ENCODE measurements at regions not wholly inside any gene's neighbourhood (a gene's known extent, or its start where the extent isn't known, plus 50 kb on each side); places are given as distances from the start of the nearest gene placed in this dataset.

DNA sequence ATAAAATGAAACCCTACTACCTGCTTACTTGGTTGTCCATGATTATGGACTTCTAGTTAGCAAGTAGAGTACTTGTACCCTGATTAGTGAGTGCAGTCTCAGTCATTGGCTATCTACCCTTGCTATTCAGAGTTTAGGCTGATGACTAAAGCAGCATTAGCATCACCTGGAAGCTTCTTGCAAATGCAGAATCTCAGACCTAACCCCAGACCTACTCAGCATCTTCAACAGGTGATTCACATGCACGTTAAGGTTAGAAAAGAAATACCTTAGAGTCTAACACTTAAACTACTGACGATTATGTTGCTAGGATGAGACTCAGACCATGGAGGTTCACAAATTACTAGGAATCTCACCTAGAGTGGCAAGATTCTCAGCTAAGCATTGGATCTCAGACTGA, 399.9 kb upstream of the FANCL start:
- 79% methylated on average over 2 of the region's 2 CpGs for WGBS
- no peaks in the 10 kb centered on the region for H3K9me3 ChIP-seq
- H3K4me3 ChIP-seq = no peak overlapping the region
- no peaks in the 10 kb centered on the region for H3K27me3 ChIP-seq
- no peak for DNase-seq (ENCODE audit: low spot score in 2 of 2)
- no peaks in the 10 kb centered on the region for H3K36me3 ChIP-seq
- TF ChIP-seq, protein P1, sequence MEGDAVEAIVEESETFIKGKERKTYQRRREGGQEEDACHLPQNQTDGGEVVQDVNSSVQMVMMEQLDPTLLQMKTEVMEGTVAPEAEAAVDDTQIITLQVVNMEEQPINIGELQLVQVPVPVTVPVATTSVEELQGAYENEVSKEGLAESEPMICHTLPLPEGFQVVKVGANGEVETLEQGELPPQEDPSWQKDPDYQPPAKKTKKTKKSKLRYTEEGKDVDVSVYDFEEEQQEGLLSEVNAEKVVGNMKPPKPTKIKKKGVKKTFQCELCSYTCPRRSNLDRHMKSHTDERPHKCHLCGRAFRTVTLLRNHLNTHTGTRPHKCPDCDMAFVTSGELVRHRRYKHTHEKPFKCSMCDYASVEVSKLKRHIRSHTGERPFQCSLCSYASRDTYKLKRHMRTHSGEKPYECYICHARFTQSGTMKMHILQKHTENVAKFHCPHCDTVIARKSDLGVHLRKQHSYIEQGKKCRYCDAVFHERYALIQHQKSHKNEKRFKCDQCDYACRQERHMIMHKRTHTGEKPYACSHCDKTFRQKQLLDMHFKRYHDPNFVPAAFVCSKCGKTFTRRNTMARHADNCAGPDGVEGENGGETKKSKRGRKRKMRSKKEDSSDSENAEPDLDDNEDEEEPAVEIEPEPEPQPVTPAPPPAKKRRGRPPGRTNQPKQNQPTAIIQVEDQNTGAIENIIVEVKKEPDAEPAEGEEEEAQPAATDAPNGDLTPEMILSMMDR (IDR thresholded peaks at IDR 0.05) = no peak
- TF ChIP-seq EP300 (IDR thresholded peaks at IDR 0.05) = no peak
- no peak for TF ChIP-seq POLR2A (IDR thresholded peaks at IDR 0.05)
- no peak for TF ChIP-seq POLR2AphosphoS5 (IDR thresholded peaks at IDR 0.05)
- H3K27ac ChIP-seq = no peak overlapping the region
- no peaks in the 10 kb centered on the region for H3K4me1 ChIP-seq

DNA sequence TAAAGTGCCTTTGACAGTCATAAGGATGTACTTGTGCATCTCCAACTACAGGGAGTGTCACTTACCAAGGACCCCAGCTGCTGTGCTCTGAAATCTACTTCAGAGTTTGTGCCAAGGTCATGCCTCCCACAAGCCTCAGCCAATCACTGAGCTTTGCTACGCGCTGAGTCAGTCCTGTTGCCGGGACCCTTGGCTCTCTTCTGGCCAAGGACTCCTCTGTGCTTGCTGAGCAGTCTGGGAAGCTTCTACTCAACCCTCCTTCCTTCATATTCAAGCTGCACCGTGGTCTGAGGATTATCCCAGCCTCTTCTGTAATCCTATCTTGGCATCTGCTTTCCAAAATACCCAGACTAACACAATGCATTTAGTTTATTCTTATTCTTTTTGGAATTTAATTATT, 398.9 kb upstream of the FANCL start:
- no peak for TF ChIP-seq POLR2AphosphoS5 (IDR thresholded peaks at IDR 0.05)
- TF ChIP-seq, protein P1 (IDR thresholded peaks at IDR 0.05) = no peak
- no peak for TF ChIP-seq POLR2A (IDR thresholded peaks at IDR 0.05)
- no peak for TF ChIP-seq EP300 (IDR thresholded peaks at IDR 0.05)
- no peaks in the 10 kb centered on the region for H3K4me1 ChIP-seq
- 82% methylated on average over 4 of the region's 4 CpGs for WGBS

DNA sequence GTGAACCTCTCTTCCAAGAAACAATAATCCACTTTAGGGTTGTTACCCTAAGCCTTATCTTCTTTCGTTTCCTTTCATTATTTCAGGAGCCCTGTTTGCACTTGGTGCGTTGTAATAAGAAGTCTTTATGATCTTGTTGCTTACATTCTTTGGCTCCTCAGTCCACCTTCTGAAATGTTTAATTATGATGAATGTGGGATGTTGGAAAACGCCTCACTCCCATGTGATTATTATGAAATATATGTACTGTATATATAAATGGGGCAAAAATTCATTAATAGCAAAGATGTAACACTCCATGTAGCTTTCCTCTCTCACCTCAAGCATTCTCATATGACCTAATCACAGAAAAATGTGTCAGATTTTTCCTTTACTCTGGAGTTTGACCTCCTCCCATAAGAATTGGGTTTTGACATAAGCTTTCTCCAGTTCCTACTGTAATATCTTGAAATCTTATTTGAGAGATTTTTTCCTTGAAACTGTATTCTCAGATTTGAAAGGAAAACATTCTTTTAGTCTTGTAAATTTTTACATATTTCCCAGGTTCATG, 397.2 kb upstream of the FANCL start:
- no peaks in the 10 kb centered on the region for H3K27me3 ChIP-seq
- DNase-seq (ENCODE audit: low spot score in 2 of 2) = no peak
- no peak for TF ChIP-seq POLR2AphosphoS5 (IDR thresholded peaks at IDR 0.05)
- TF ChIP-seq, protein P1 (IDR thresholded peaks at IDR 0.05) = no peak
- TF ChIP-seq EP300 (IDR thresholded peaks at IDR 0.05) = no peak
- no peak for TF ChIP-seq POLR2A (IDR thresholded peaks at IDR 0.05)
- 57% methylated on average over 3 of the region's 3 CpGs for WGBS
- no peaks in the 10 kb centered on the region for H3K9me3 ChIP-seq
- no peak overlapping the region for H3K27ac ChIP-seq
- H3K36me3 ChIP-seq = no peaks in the 10 kb centered on the region
- H3K4me1 ChIP-seq = no peaks in the 10 kb centered on the region
- no peak overlapping the region for H3K4me3 ChIP-seq

More for the DNA sequence above, 398.9 kb upstream of the FANCL start:
- no peak overlapping the region for H3K4me3 ChIP-seq
- no peaks in the 10 kb centered on the region for H3K36me3 ChIP-seq
- H3K27ac ChIP-seq = no peak overlapping the region
- no peak for DNase-seq (ENCODE audit: low spot score in 2 of 2)
- H3K27me3 ChIP-seq = no peaks in the 10 kb centered on the region
- no peaks in the 10 kb centered on the region for H3K9me3 ChIP-seq

DNA sequence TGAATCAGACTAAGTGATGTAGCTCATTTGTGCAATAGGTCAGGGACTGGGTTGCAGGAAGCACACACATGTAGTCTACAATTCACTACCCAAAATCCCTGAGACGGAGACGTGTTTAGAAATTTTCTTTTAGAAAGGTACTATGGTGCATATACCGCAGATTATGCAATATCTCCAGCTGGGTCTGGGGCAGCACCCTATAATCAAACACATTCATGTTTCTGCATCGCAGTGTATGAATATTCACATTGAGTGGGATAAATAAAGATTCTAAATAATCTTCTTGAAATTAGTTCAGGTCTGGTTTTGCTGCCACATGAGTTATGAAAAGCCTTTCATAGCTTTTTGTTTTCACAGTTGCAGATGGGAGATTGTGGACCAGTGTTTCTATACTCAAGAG, 395.7 kb upstream of the FANCL start:
- no peak for DNase-seq (ENCODE audit: low spot score in 2 of 2)
- Histone ChIP-seq H3K4me3 (no peak overlapping the region), H3K36me3 (no peaks in the 10 kb centered on the region), H3K27me3 (no peaks in the 10 kb centered on the region), H3K4me1 (no peaks in the 10 kb centered on the region), H3K9me3 (no peaks in the 10 kb centered on the region), H3K27ac (no peak overlapping the region)
- WGBS = 84% methylated on average over 4 of the region's 4 CpGs
- TF ChIP-seq, protein P1 (IDR thresholded peaks at IDR 0.05) = no peak
- TF ChIP-seq POLR2A (IDR thresholded peaks at IDR 0.05) = no peak
- no peak for TF ChIP-seq POLR2AphosphoS5 (IDR thresholded peaks at IDR 0.05)
- no peak for TF ChIP-seq EP300 (IDR thresholded peaks at IDR 0.05)

DNA sequence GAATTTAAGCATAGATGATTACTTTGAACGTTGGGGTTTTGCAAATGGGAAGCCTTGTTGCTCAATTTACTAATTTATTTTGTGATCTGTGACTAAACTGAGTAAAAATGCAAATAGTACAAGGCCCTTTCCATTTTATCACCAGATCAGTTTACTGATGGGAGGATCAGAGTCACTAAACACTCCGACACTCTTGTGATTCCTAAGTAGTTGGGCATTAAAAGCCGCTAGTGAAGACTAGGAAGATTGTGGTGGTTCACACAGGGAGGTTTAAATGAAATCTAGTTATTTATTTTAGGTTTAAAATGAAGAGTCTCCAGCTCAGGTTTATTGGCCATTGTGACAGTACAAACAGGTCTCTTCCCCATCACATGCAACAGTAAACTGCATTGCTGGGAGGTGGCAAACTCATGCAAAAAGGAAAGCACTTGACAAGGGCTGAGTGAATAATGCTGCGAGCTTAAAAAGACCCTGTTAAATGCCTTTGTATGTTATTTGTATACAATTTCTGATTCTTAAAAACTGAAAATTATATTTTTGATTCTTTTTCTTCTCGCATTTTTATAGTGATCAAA, 394.8 kb upstream of the FANCL start:
- Histone ChIP-seq H3K36me3 (no peaks in the 10 kb centered on the region), H3K27ac (no peak overlapping the region), H3K4me1 (no peaks in the 10 kb centered on the region), H3K9me3 (no peaks in the 10 kb centered on the region), H3K27me3 (no peaks in the 10 kb centered on the region), H3K4me3 (no peak overlapping the region)
- TF ChIP-seq POLR2AphosphoS5 (IDR thresholded peaks at IDR 0.05) = no peak
- TF ChIP-seq, protein P1 (IDR thresholded peaks at IDR 0.05) = no peak
- no peak for TF ChIP-seq POLR2A (IDR thresholded peaks at IDR 0.05)
- TF ChIP-seq EP300 (IDR thresholded peaks at IDR 0.05) = no peak
- WGBS = 84% methylated on average over 5 of the region's 5 CpGs
- DNase-seq (ENCODE audit: low spot score in 2 of 2) = no peak
